ENCODE measurements at regions not wholly inside any gene's neighbourhood (a gene's known extent, or its start where the extent isn't known, plus 50 kb on each side); places are given as distances from the start of the nearest gene placed in this dataset.

- no peak for TF ChIP-seq CTCF (IDR thresholded peaks at IDR 0.05)
- no peak for TF ChIP-seq POLR2A (IDR thresholded peaks at IDR 0.05)
Observed at GRCh38 chr1:58902830-58903513, 119.1 kb upstream of the JUN start.
